Left colon (tissue), 2 donors: ENCODE measurements at regions not wholly inside any gene's neighbourhood (a gene's known extent, or its start where the extent isn't known, plus 50 kb on each side); places are given as distances from the start of the nearest gene placed in this dataset.

Experiments
- ATAC-seq: fragments of 200-7000 bp; cut with Tn5 transposase; one replicate; pipeline ENCODE4 v1.9.1; 2020; ENCODE audit warnings: mild to moderate bottlenecking, moderate library complexity
- DNase-seq, 2 donors: peaks; one replicate each; pipeline ENCODE4 v3.0.0-alpha.2; 2020
- intact Hi-C, 2 donors: fragments of 100-400 bp; cut with DNase I in 1 of 2; cut with micrococcal nuclease in 1 of 2; formaldehyde crosslinking; loops; one replicate each; pipeline versions ENCODE4 v1.11.2 to v1.14.0; 2022; cut with DNase I, micrococcal nuclease
- donor health status: DM: no; HTN: no; CAD: no.
- donor health status: DM: yes; HTN: yes; CAD: no.

DNA sequence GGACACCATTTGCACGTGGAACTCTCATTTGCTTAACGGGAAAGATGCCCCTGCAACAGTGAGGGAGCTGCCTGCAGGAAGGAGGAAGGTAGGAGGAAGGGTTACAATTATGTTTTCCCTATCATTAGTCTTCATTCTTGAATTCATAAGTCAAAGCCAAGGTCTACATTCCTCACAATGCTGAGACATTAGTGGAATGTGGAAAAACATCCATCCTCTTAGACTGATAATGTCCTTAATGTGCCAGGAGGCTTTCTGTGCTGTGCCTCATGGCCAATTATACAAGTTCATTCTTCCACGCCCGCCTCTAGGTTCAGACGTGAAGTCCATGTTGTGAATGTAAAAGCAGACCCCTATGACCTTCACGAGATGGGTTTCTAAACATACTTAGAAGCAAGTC is 1212.4 kb upstream of the TMEM132C start:
- intact Hi-C loops = no loop called here
- DNase-seq = no peak
- ATAC-seq = no peak

DNA sequence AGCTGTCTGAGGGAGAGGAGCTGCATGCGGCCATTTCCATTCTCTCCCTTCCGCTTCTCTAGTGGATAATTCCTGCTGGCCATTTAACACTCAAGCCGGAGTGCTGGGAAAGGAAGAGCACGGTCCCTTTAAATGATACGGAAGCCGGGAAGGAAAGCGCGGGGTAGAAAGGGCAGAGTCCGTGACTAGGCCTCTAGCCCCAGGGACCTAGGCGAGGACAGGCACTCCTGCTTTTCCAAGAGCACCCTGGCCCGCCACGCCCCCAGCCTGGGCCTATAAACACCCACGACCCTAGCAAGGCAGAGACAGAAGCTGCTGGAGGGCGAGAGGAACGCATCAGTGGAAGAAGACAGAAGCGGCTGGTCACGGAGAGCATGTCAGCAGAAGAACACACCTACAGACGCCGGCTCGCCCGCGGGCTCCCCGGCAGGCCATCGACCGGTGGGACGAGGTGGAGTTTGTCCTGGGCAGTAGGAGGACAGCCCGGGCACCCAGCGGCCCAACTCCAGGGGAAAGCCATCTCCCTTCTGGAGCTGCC is 1206.6 kb upstream of the TMEM132C start:
- intact Hi-C loops = no loop called here
- ATAC-seq = peak; percentile 93
- DNase-seq = peak; percentile 81 to 85

GRCh38 chr12:127060933-127061332 is 1206.0 kb upstream of the TMEM132C start:
- intact Hi-C loops = no loop called here
- peak; percentile 16 for ATAC-seq
- DNase-seq = peak in 1 of 2 donors; percentile 7

- DNase-seq = no peak
Observed at GRCh38 chr12:127063339-127064072, 1203.5 kb upstream of the TMEM132C start.

DNA sequence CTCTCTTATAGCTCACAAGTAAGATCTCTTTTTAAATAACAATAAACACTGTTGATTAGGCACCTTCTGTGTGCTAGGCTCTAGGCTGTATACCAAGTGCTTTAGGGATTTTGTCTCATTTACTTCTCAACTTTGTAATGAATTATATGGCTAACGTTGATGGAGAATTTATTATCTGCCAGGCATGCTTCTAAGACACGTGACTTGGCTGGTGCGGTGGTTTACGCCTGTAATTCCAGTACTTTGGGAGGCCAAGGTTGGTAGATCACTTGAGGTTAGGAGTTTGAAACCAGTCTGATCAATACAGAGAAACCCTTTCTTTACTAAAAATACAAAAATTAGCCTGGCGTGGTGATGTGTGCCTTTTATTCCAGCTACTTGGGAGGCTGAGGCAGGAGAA is 1202.8 kb upstream of the TMEM132C start:
- DNase-seq = no peak
- no peak for ATAC-seq
- intact Hi-C loops = no loop called here

More at GRCh38 chr12:127063339-127064072, 1203.5 kb upstream of the TMEM132C start:
- intact Hi-C loops = no loop called here
- ATAC-seq = no peak

DNA sequence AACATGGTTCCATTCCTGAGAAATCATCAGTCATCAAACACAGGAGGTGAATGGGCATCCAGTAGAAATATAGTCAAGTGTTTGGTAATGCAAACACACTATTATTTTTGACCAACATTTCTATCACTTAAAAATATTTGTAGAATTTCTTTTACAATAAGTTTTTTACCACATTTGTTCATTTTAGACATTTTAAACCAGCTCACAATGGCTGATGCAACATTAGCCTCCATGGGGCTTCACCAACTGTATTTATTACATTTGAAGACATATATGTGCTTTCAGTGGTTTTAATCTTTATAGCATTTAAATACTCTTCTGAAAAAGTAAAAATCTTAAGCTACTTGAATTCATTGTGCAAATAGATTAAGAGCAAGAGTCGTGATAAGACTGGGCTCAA is 1201.4 kb upstream of the TMEM132C start:
- DNase-seq = no peak
- ATAC-seq = no peak
- intact Hi-C loops = no loop called here

- no peak for DNase-seq
- no peak for ATAC-seq
- intact Hi-C loops = no loop called here
Observed at GRCh38 chr12:127070515-127071157, 1196.3 kb upstream of the TMEM132C start.

GRCh38 chr12:127074161-127074560 is 1192.8 kb upstream of the TMEM132C start:
- ATAC-seq = no peak
- no peak for DNase-seq
- intact Hi-C loops = no loop called here

DNA sequence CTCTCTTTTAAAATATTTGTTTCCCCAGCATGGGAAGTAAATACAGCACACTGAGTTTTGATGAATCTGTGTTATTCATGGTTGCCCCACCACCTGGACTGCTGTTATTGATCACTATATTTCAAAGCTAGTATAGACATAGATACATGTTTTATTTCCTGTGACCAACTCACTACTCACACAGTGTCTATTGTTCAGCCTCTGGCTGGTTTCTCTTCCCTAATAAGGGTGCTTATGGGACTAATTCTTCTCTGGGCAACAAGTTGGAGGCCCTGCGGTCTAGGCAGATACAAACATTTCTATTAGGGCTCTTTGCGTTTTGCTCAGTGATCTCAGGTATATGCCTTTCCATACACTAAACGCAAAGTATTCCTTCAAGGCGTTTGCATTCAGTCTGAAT is 1191.0 kb upstream of the TMEM132C start:
- intact Hi-C loops = no loop called here
- no peak for ATAC-seq
- DNase-seq = no peak

DNA sequence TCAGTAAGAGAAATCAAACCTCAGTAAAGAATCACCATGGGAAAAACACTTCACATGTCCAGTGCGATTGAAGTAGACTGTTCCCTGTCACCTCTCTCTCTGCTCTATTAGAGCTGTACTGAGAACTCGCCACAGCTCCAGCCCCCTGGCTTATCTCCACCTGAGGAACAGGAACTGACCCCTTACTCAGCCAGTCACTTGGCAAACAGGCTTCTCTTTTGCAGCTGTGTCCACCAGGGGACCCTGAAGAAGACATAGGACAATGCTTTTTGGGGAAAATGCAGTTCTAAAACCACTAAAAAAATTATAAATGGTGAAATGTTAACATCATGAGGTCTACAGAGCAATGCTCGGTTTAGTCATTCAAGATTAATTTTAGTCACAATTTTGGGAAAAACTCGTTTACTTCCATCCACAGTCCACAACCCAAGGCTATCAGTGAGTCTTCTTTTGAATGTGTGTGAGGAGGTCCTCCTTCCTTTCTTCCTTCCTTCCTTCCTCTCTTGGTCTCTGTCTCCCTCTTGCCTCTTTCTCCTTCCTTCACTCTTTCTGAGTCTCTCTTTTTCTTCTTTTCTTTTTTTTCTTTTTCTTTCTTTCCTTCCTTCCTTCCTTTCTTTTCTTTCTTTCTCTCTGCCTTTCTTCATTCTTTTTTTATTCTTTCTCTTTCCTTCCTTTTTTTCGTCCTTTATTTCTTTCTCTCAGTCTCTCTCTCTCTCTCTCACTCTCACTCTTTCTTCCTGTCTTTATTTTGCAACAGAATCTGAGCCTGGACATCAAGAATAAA is 1189.5 kb upstream of the TMEM132C start:
- ATAC-seq (no peak), DNase-seq (no peak)
- intact Hi-C loops = no loop called here

GRCh38 chr12:127078577-127079350 is 1188.2 kb upstream of the TMEM132C start:
- no peak for DNase-seq
- intact Hi-C loops = no loop called here
- no peak for ATAC-seq

DNA sequence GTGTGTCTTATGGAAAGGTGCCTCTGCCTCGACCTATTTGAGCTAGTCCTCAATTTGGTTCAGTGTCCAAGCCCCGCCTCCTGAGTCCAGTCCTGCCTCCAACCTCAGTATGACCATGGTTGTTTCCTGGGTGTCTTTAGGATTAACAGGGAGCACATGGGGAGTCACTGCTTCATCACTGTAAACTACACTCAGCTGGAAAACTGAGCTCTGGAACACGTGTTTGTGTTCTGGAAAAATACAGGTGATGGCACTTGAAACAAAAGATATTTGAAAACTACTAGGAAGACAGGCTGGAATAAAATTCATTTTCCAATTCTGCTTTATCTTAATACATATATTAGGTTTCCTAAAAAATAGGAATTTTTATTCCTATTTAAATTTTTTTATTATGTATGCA is 1187.3 kb upstream of the TMEM132C start:
- DNase-seq (no peak), ATAC-seq (no peak)
- intact Hi-C loops = no loop called here

GRCh38 chr12:127081058-127081457 is 1185.9 kb upstream of the TMEM132C start:
- DNase-seq (no peak), ATAC-seq (no peak)
- intact Hi-C loops = no loop called here

GRCh38 chr12:127083008-127083949 is 1183.7 kb upstream of the TMEM132C start:
- DNase-seq = no peak
- peak; percentile 99 for ATAC-seq
- intact Hi-C loops = no loop called here

DNA sequence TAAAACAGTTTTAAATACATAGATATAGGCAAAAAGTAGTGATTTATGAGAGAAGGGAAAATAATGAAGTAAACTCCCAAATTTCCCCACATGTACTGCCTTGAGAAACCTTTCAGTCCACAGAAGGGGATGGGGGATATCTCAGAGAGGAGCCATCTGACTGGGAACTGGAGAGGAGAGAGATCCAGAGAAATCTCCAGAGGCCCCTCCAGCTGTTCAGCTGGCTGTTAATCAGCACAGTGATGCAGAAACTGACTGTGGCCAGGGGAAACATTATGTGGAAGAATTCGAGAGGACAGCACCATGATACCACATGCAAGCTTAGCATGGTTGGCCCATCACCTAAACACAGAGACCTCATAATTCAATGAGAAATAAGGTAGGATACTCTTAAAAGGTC is 1165.9 kb upstream of the TMEM132C start:
- intact Hi-C loops = no loop called here
- ATAC-seq (no peak), DNase-seq (no peak)

GRCh38 chr12:127106041-127106440 is 1160.9 kb upstream of the TMEM132C start:
- intact Hi-C loops = loop anchor here in 1 of 2 donors (5.0 kb wide), 2 partner anchors 186 to 276 kb away; no protein-coding TSS in a partner anchor
- ATAC-seq = no peak
- DNase-seq = no peak

- intact Hi-C loops = loop anchor here in 1 of 2 donors (5.0 kb wide), 2 partner anchors 186 to 276 kb away; no protein-coding TSS in a partner anchor
- no peak for DNase-seq
- no peak for ATAC-seq
Observed at GRCh38 chr12:127106697-127107096, 1160.3 kb upstream of the TMEM132C start.

DNA sequence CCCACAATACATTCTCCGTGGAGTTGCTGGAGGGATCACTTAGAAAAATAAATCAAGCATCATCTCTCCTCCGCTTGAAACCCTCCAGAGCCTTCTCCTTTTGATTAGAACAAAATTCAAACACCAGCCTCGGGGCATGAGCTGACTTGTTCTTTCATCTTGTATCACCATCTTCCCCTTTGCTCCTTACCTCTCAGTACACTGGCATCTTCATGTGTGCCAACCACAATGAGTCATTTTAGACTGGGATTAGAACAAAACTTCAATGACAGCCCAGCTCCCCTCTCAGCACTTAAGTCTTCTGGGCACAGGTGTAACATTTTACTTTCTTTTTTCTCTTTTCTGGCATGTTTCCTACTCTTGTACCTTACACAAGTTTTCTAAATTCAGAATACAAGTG is 1159.2 kb upstream of the TMEM132C start:
- no peak for ATAC-seq
- intact Hi-C loops = loop anchor here in 1 of 2 donors (5.0 kb wide), 2 partner anchors 185 to 275 kb away; no protein-coding TSS in a partner anchor

More for the DNA sequence above, 1159.2 kb upstream of the TMEM132C start:
- no peak for DNase-seq
